ENCODE measurements at regions not wholly inside any gene's neighbourhood (a gene's known extent, or its start where the extent isn't known, plus 50 kb on each side); places are given as distances from the start of the nearest gene placed in this dataset.

- no peaks in the 10 kb centered on the region for H3K9me3 Mint-ChIP-seq
- intact Hi-C loops (cut with micrococcal nuclease): no loop called here
These were observed 84.0 kb upstream of the TRIM2 start for GRCh38 chr4:153120235-153120634.

DNA sequence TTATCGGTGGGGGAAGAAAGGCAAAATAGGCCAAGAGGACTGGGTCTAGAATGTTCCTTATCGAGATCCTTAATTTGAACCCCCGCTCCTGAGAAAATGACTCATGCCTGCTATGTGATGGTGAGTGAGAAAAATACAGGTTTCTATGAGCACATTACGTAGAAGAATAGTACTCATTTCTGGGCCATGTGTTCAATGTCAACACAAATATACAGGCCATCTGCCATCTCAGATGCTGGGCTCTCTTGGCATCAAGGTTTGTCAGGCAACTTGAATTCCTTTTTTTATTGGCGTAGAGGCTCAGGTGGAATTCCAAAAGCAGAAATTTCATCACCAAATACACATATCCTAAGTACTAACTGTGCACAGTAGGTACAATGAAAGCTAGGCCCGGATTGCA lies 81.4 kb upstream of the TRIM2 start:
- Mint-ChIP-seq H3K36me3 (ENCODE audit: low read depth) (no peaks in the 10 kb centered on the region), H3K4me3 (no peak overlapping the region), H3K9me3 (no peaks in the 10 kb centered on the region), H3K27me3 (peaks cover 6% of the 10 kb centered on the region), H3K27ac (no peak overlapping the region), H3K4me1 (ENCODE audit: low read depth) (no peaks in the 10 kb centered on the region)
- intact Hi-C loops (cut with micrococcal nuclease): no loop called here

More at GRCh38 chr4:153120235-153120634, 84.0 kb upstream of the TRIM2 start:
- Mint-ChIP-seq H3K4me1 (ENCODE audit: low read depth) (no peaks in the 10 kb centered on the region), H3K27ac (no peak overlapping the region), H3K27me3 (no peaks in the 10 kb centered on the region), H3K36me3 (ENCODE audit: low read depth) (no peaks in the 10 kb centered on the region), H3K4me3 (no peak overlapping the region)

DNA sequence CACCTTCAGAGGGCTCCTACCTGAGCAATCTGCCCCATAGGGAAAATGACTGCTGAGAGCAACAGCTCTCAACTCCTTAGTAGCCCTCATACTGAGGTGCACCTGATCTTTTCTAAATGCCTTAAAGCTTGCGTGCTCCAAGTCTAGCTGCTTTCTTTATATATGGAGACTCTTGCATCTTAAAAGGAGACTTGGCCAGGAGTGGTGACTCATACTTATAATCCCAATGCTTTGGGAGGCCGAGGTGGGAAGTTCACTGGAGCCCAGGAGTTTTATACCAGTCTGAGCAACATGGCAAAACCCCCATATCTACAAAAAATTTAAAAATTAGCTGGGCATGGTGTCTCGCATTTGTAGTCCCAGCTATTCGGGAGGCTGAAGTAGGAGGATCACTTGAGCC lies 78.1 kb upstream of the TRIM2 start:
- H3K36me3 Mint-ChIP-seq (ENCODE audit: low read depth): no peaks in the 10 kb centered on the region
- H3K4me1 Mint-ChIP-seq (ENCODE audit: low read depth): no peaks in the 10 kb centered on the region
- intact Hi-C loops (cut with micrococcal nuclease): no loop called here
- no peak overlapping the region for H3K27ac Mint-ChIP-seq
- no peak overlapping the region for H3K4me3 Mint-ChIP-seq
- no peaks in the 10 kb centered on the region for H3K9me3 Mint-ChIP-seq
- H3K27me3 Mint-ChIP-seq: peaks cover 9% of the 10 kb centered on the region

DNA sequence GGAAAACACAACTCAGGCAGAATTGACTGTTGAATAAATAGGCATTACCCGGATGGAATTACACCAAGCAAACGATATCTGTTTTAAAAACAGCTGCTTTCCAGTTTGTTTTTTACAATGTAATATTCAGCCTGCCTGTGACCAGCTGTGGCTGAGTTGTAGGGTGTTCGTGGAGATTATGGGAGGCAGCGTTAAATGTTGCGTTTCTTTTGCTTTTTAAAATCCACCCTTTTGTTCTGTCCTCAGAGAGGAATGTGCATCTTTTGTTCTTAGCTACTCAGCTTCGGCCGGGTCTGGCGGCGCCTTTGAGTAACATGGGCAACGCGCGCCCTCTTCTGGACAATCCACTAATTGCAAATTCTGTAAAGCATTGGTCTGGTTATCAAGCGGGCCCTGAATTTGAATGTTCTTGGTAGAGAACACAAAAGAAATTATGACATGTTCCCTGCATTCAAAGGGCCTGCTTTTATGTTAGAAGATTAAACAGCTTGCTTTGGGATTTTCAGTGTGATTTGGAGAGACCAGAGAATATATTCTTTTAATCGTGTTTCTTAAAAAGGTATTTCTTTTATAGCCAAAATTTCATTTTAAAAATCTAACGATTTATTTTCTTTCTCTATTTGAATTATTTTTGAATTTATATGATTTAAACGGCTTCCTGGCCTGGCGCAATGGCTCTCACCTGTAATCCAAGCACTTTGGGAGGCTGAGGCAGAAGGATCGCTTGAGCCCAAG lies 76.3 kb upstream of the TRIM2 start:
- intact Hi-C loops (cut with micrococcal nuclease): loop anchor here (1.0 to 2.0 kb wide), 2 partner anchors 43 to 281 kb away; no protein-coding TSS in a partner anchor
- no peaks in the 10 kb centered on the region for H3K4me1 Mint-ChIP-seq (ENCODE audit: low read depth)
- H3K9me3 Mint-ChIP-seq: no peaks in the 10 kb centered on the region
- H3K27ac Mint-ChIP-seq: no peak overlapping the region
- H3K4me3 Mint-ChIP-seq: no peak overlapping the region
- no peaks in the 10 kb centered on the region for H3K36me3 Mint-ChIP-seq (ENCODE audit: low read depth)
- peaks cover 10% of the 10 kb centered on the region for H3K27me3 Mint-ChIP-seq

GRCh38 chr4:153131596-153131995 lies 72.6 kb upstream of the TRIM2 start:
- Mint-ChIP-seq H3K4me3 (no peak overlapping the region), H3K27me3 (peaks cover 10% of the 10 kb centered on the region), H3K36me3 (ENCODE audit: low read depth) (no peaks in the 10 kb centered on the region), H3K27ac (no peak overlapping the region), H3K4me1 (ENCODE audit: low read depth) (peaks cover 16% of the 10 kb centered on the region), H3K9me3 (no peaks in the 10 kb centered on the region)
- intact Hi-C loops (cut with micrococcal nuclease): no loop called here

- intact Hi-C loops (cut with micrococcal nuclease): no loop called here
- no peak overlapping the region for H3K27ac Mint-ChIP-seq
- no peak overlapping the region for H3K4me3 Mint-ChIP-seq
- H3K36me3 Mint-ChIP-seq (ENCODE audit: low read depth): no peaks in the 10 kb centered on the region
- H3K4me1 Mint-ChIP-seq (ENCODE audit: low read depth): peaks cover 25% of the 10 kb centered on the region
- peaks cover under 1% of the 10 kb centered on the region for H3K27me3 Mint-ChIP-seq
- no peaks in the 10 kb centered on the region for H3K9me3 Mint-ChIP-seq
These were observed 67.1 kb upstream of the TRIM2 start for GRCh38 chr4:153137159-153137558.

DNA sequence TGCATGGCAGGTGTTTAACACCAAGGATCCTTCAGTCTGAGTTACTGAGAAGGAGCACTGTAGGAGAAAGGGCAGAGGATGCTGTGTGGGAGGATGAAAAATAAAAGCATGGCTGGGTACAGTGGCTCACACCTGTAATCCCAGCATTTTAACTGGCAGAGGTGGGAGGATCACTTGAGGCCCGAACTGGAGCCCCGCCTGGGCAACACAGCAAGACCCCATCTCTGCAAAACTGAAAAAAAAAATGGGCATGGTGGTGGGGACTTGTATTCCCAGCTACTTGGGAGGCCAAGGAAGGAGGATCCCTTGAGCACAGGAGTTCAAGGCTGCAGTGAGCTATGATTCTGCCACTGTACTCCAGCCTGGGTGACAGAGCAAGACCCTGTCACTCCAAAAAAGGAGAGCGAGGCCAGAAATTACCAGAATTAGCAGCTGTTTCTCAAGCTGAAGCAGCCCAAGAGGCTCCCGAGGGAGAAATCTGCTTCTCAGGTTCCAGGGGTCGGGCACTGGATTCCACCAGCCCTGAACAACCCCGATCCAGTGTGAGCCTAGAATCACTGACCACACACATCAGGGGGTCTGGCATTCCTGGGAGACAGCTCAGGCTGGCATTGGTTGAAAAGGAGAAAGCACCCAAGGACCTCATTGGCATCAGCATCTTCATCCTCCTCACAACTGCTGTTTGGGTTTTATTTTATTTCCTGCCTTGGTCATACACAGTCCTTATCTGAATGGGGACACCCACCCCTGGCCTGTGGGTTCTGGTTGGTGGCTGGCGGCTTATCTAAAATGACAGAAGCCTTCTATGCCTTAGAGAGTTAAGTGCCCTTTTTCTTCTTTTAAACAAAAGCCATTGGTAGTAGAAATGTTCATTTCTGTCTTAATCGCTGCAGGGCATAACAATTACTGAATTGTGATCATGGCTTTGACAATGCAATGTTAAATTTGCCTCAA lies 66.3 kb upstream of the TRIM2 start:
- Mint-ChIP-seq H3K36me3 (ENCODE audit: low read depth) (no peaks in the 10 kb centered on the region), H3K4me3 (no peak overlapping the region), H3K9me3 (no peaks in the 10 kb centered on the region), H3K4me1 (ENCODE audit: low read depth) (peaks cover 25% of the 10 kb centered on the region), H3K27me3 (peaks cover 3% of the 10 kb centered on the region), H3K27ac (no peak overlapping the region)
- intact Hi-C loops (cut with micrococcal nuclease): no loop called here

- intact Hi-C loops (cut with micrococcal nuclease): no loop called here
- peaks cover 4% of the 10 kb centered on the region for H3K27me3 Mint-ChIP-seq
- H3K27ac Mint-ChIP-seq: no peak overlapping the region
These were observed 65.5 kb upstream of the TRIM2 start for GRCh38 chr4:153138736-153139135.

GRCh38 chr4:153140294-153140693 lies 63.9 kb upstream of the TRIM2 start:
- Mint-ChIP-seq H3K9me3 (no peaks in the 10 kb centered on the region), H3K27ac (no peak overlapping the region), H3K4me3 (no peak overlapping the region), H3K27me3 (peaks cover 6% of the 10 kb centered on the region), H3K36me3 (ENCODE audit: low read depth) (no peaks in the 10 kb centered on the region), H3K4me1 (ENCODE audit: low read depth) (peaks cover 10% of the 10 kb centered on the region)
- intact Hi-C loops (cut with micrococcal nuclease): loop anchor here (10.0 kb wide), 2 partner anchors 505 to 605 kb away; no protein-coding TSS in a partner anchor

More at GRCh38 chr4:153138736-153139135, 65.5 kb upstream of the TRIM2 start:
- no peaks in the 10 kb centered on the region for H3K36me3 Mint-ChIP-seq (ENCODE audit: low read depth)
- H3K4me3 Mint-ChIP-seq: no peak overlapping the region
- H3K9me3 Mint-ChIP-seq: no peaks in the 10 kb centered on the region
- peaks cover 25% of the 10 kb centered on the region for H3K4me1 Mint-ChIP-seq (ENCODE audit: low read depth)

GRCh38 chr4:153141238-153141637 lies 63.0 kb upstream of the TRIM2 start:
- Mint-ChIP-seq H3K4me3 (no peak overlapping the region), H3K36me3 (ENCODE audit: low read depth) (no peaks in the 10 kb centered on the region), H3K27me3 (peaks cover 6% of the 10 kb centered on the region), H3K4me1 (ENCODE audit: low read depth) (peaks cover 10% of the 10 kb centered on the region), H3K27ac (no peak overlapping the region), H3K9me3 (no peaks in the 10 kb centered on the region)
- intact Hi-C loops (cut with micrococcal nuclease): loop anchor here (10.0 kb wide), 2 partner anchors 504 to 604 kb away; no protein-coding TSS in a partner anchor

DNA sequence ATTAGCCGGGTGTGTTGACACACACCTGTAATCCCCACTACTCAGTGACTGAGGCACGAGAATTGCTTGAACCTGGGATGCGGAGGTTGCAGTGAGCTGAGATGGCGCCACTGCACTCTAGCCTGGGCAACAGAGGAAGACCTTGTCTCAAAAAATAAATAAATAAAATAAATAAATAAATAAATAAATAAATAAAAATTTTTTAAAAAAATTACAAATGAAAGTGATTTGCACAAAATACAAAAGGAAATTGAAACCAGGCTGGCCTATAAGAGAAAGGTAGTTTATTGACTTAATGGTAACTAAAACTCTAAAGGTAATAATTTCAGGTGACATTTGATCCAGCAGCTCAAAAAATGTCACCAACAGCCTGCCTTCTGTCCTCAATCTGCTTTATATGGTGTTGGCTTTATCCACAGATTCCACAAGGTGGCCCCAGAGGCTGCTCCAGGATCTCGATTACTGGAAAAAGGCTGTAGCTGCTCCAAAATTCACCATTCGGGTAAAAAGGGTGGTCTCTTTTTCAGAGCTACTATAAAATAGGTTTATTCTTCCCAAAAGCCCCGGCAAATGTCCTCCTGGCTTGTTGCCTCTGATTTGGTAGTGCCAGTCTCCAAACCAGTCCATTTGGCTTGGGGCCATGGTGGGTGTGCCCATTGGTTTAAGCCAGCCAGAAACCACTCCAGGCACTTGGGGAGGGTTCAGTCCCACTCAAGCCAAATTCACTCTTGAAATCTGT lies 61.4 kb upstream of the TRIM2 start:
- H3K27me3 Mint-ChIP-seq: peaks cover 6% of the 10 kb centered on the region
- no peaks in the 10 kb centered on the region for H3K36me3 Mint-ChIP-seq (ENCODE audit: low read depth)
- H3K9me3 Mint-ChIP-seq: no peaks in the 10 kb centered on the region
- peaks cover 10% of the 10 kb centered on the region for H3K4me1 Mint-ChIP-seq (ENCODE audit: low read depth)
- intact Hi-C loops (cut with micrococcal nuclease): loop anchor here (2.0 to 10.0 kb wide), 4 partner anchors 176 to 602 kb away; no protein-coding TSS in a partner anchor
- no peak overlapping the region for H3K4me3 Mint-ChIP-seq
- no peak overlapping the region for H3K27ac Mint-ChIP-seq

GRCh38 chr4:153143527-153144348 lies 60.5 kb upstream of the TRIM2 start:
- H3K27me3 Mint-ChIP-seq: peaks cover 9% of the 10 kb centered on the region
- no peaks in the 10 kb centered on the region for H3K9me3 Mint-ChIP-seq
- H3K36me3 Mint-ChIP-seq (ENCODE audit: low read depth): no peaks in the 10 kb centered on the region
- H3K27ac Mint-ChIP-seq: no peak overlapping the region
- intact Hi-C loops (cut with micrococcal nuclease): loop anchor here (2.0 to 10.0 kb wide), 4 partner anchors 175 to 601 kb away; no protein-coding TSS in a partner anchor
- no peak overlapping the region for H3K4me3 Mint-ChIP-seq
- peaks cover 9% of the 10 kb centered on the region for H3K4me1 Mint-ChIP-seq (ENCODE audit: low read depth)

DNA sequence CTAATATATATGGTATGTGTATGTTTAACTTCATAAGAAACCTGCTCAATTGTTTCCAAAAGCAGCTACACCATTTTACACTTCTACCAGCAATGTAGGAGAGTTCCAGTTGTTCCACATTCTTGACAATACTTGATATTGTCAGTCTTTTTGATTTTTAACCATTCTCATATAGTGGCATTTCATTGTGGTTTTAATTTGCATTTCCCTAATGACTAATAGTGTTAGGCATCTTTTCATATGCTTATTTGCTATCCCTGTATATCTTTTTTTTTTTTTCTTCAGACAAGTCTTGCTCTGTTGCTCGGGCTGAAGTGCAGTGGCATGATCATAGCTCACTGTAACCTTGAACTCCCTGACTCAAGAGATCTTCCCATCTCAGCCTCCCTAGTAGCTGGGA lies 58.2 kb upstream of the TRIM2 start:
- Mint-ChIP-seq H3K27me3 (peaks cover 12% of the 10 kb centered on the region), H3K9me3 (no peaks in the 10 kb centered on the region), H3K36me3 (ENCODE audit: low read depth) (no peaks in the 10 kb centered on the region), H3K27ac (no peak overlapping the region), H3K4me3 (no peak overlapping the region), H3K4me1 (ENCODE audit: low read depth) (no peaks in the 10 kb centered on the region)
- intact Hi-C loops (cut with micrococcal nuclease): loop anchor here (10.0 kb wide), 2 partner anchors 499 to 599 kb away; no protein-coding TSS in a partner anchor
